ENCODE measurements at regions not wholly inside any gene's neighbourhood (a gene's known extent, or its start where the extent isn't known, plus 50 kb on each side); places are given as distances from the start of the nearest gene placed in this dataset.

DNA sequence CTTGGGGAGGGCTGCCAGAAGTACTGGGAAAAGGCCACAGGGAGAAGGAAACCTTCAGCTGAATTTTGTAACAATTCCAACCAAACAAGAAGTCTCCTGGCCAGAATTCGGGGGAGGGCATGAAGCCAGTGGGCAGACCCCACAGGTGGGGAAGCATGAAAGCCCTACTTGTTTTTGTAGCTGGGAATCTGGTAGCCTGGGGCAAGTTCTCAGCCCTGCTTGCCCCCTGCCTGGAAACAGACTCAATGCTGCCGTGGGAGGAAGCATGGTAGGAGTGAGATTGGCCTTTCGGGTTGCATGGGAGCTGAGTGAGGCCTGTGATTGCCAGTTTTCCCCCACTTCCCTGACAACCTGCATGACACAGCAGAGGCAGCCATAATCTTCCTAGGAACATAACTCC, 259.2 kb upstream of the RMST start:
- Histone ChIP-seq H3F3A (replicated peaks; ENCODE audit: insufficient read depth) (no peaks in the 10 kb centered on the region), H3K9me2 (no peaks in the 10 kb centered on the region), H4K20me1 (ENCODE audit: insufficient read depth) (no peaks in the 10 kb centered on the region), H3K27me3 (ENCODE audit: insufficient read depth) (no peaks in the 10 kb centered on the region), H3K4me2 (no peak overlapping the region), H3K4me1 (ENCODE audit: control insufficient read depth in 1 of 2, insufficient read depth in 2 of 2, low read depth in 1 of 2, low read length in 1 of 2) (peaks cover 0 to 3% of the 10 kb centered on the region in 2 experiments; a peak in 2 of 4 replicates), H3K4me3 (ENCODE audit: low read depth in 2 of 2, low read length in 1 of 2) (no peak overlapping the region), H2AFZ (ENCODE audit: low read depth) (no peak overlapping the region), H3K27ac (ENCODE audit: low read depth in 2 of 2, low read length in 1 of 2) (no peak overlapping the region), H3K79me2 (ENCODE audit: insufficient read depth) (no peaks in the 10 kb centered on the region), H3K9ac (no peak overlapping the region), H3K9me3 (no peaks in the 10 kb centered on the region), H3K36me3 (replicated peaks in 1 of 2; ENCODE audit: control insufficient read depth in 1 of 2, insufficient read depth in 2 of 2, low read length in 1 of 2) (no peaks in the 10 kb centered on the region)
- CTCF ChIA-PET = interaction anchor here (1.7 kb wide), 1 partner anchor 201 kb away, joined by 5 read pairs; no protein-coding TSS in a partner anchor
- no peak for DNase-seq
- TF ChIP-seq MXI1 (IDR thresholded peaks at IDR 0.05; ENCODE audit: low read depth, low read length) (no peak), MEF2A (IDR thresholded peaks at IDR 0.05; ENCODE audit: borderline replicate concordance, low read depth) (no peak), REST (IDR thresholded peaks at IDR 0.05; ENCODE audit: low read depth, low read length) (no peak), FOSL2 (IDR thresholded peaks at IDR 0.05; ENCODE audit: borderline replicate concordance, low read depth) (no peak), EZH2phosphoT487 (IDR thresholded peaks at IDR 0.05; ENCODE audit: borderline replicate concordance, low read depth) (no peak), SMC3 (IDR thresholded peaks at IDR 0.05; ENCODE audit: low read depth, low read length) (no peak), MAX (IDR thresholded peaks at IDR 0.05; ENCODE audit: low read depth) (no peak), SIN3A (IDR thresholded peaks at IDR 0.05; ENCODE audit: borderline replicate concordance, low read depth, low read length) (no peak), NFIC (IDR thresholded peaks at IDR 0.05; ENCODE audit: borderline replicate concordance) (no peak), JUND (IDR thresholded peaks at IDR 0.05) (no peak), TAF1 (IDR thresholded peaks at IDR 0.05; ENCODE audit: borderline replicate concordance, low read depth, low read length) (no peak), RXRA (IDR thresholded peaks at IDR 0.05; ENCODE audit: borderline replicate concordance, low read depth) (no peak), FOXM1 (IDR thresholded peaks at IDR 0.05; ENCODE audit: low read depth) (no peak), GABPA (IDR thresholded peaks at IDR 0.05; ENCODE audit: low read depth) (no peak), EP300 (IDR thresholded peaks at IDR 0.05; ENCODE audit: borderline replicate concordance in 1 of 2, low read depth in 1 of 2, low read length in 1 of 2) (no peak), FOXJ3 (CRISPR knock-in tag; IDR thresholded peaks at IDR 0.05) (no peak), ELF1 (IDR thresholded peaks at IDR 0.05) (no peak), RCOR1 (IDR thresholded peaks at IDR 0.05; ENCODE audit: low read length) (no peak)
- TF ChIP-seq, protein P1, sequence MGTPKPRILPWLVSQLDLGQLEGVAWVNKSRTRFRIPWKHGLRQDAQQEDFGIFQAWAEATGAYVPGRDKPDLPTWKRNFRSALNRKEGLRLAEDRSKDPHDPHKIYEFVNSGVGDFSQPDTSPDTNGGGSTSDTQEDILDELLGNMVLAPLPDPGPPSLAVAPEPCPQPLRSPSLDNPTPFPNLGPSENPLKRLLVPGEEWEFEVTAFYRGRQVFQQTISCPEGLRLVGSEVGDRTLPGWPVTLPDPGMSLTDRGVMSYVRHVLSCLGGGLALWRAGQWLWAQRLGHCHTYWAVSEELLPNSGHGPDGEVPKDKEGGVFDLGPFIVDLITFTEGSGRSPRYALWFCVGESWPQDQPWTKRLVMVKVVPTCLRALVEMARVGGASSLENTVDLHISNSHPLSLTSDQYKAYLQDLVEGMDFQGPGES (IDR thresholded peaks at IDR 0.05; ENCODE audit: low read depth, low read length) = no peak
- TF ChIP-seq, protein P2, sequence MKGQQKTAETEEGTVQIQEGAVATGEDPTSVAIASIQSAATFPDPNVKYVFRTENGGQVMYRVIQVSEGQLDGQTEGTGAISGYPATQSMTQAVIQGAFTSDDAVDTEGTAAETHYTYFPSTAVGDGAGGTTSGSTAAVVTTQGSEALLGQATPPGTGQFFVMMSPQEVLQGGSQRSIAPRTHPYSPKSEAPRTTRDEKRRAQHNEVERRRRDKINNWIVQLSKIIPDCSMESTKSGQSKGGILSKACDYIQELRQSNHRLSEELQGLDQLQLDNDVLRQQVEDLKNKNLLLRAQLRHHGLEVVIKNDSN (IDR thresholded peaks at IDR 0.05; ENCODE audit: borderline replicate concordance, low read depth) = no peak
- 20% methylated on average over 2 of the region's 3 CpGs for WGBS (ENCODE audit: low lambda C conversion rate)
- POLR2A ChIA-PET = no interaction called here
